Activated naive CD8-positive, alpha-beta T cell treated with anti-CD3 and anti-CD28 coated beads, Interleukin-2, amount 10 ng/mL, durations not matched to agents 7 days and 5 days (primary cell): ENCODE measurements at regions not wholly inside any gene's neighbourhood (a gene's known extent, or its start where the extent isn't known, plus 50 kb on each side); places are given as distances from the start of the nearest gene placed in this dataset.

Experiments
- ATAC-seq: fragments of 150-1000 bp; cut with Tn5 transposase; one replicate; pipeline ENCODE4 v1.10.0; 2021; ENCODE audit warnings: low read depth, moderate library complexity
- POLR2A ChIA-PET: fragments of 350-600 bp; sonication (Branson Sonifier 250); formaldehyde crosslinking; loops from one replicate; lab custom pipeline; 2021; ENCODE audit warnings: antibody characterized with exemption; lab: Charles Lee
- DNase-seq: peaks from one replicate; pipeline ENCODE4 v3.0.0; 2021
- H3K27ac Mint-ChIP-seq: one replicate; pipeline ENCODE4 v1.8.0; 2022; ENCODE audit warnings: mild to moderate bottlenecking, mixed read lengths
- H3K27me3 Mint-ChIP-seq: one replicate; pipeline ENCODE4 v1.8.0; 2022; ENCODE audit warnings: mild to moderate bottlenecking, moderate library complexity, mixed read lengths
- H3K36me3 Mint-ChIP-seq: one replicate; pipeline ENCODE4 v1.8.0; 2021; ENCODE audit warnings: mild to moderate bottlenecking, mixed read lengths
- H3K4me1 Mint-ChIP-seq: one replicate; pipeline ENCODE4 v1.8.0; 2021; ENCODE audit warnings: mixed read lengths
- H3K4me3 Mint-ChIP-seq: one replicate; pipeline ENCODE4 v1.8.0; 2022; ENCODE audit warnings: mild to moderate bottlenecking, moderate library complexity, mixed read lengths
- H3K9me3 Mint-ChIP-seq: one replicate; pipeline ENCODE4 v1.8.0; 2021; ENCODE audit warnings: mixed read lengths

- H3K9me3 Mint-ChIP-seq, result peaks cover 5% of the 10 kb centered on the region
- DNase-seq (no peak), ATAC-seq (no peak)
- H3K27ac Mint-ChIP-seq, result no peak overlapping the region
- no peak overlapping the region for H3K4me3 Mint-ChIP-seq
- no peaks in the 10 kb centered on the region for H3K4me1 Mint-ChIP-seq
- H3K27me3 Mint-ChIP-seq, result no peaks in the 10 kb centered on the region
- H3K36me3 Mint-ChIP-seq, result no peaks in the 10 kb centered on the region
- POLR2A ChIA-PET, result no interaction called here
Measured at GRCh38 chr5:110195288-110195687, 505.6 kb downstream of the MAN2A1 start.

- no peak for DNase-seq
- no peaks in the 10 kb centered on the region for H3K27me3 Mint-ChIP-seq
- H3K27ac Mint-ChIP-seq, result no peak overlapping the region
- H3K36me3 Mint-ChIP-seq, result no peaks in the 10 kb centered on the region
- H3K9me3 Mint-ChIP-seq, result peaks cover 6% of the 10 kb centered on the region
- POLR2A ChIA-PET, result no interaction called here
- H3K4me1 Mint-ChIP-seq, result no peaks in the 10 kb centered on the region
- no peak for ATAC-seq
- no peak overlapping the region for H3K4me3 Mint-ChIP-seq
Measured at GRCh38 chr5:110201791-110202190, 512.1 kb downstream of the MAN2A1 start.

- Mint-ChIP-seq H3K27me3 (no peaks in the 10 kb centered on the region), H3K27ac (no peak overlapping the region), H3K4me1 (no peaks in the 10 kb centered on the region), H3K9me3 (peaks cover 5% of the 10 kb centered on the region), H3K36me3 (no peaks in the 10 kb centered on the region), H3K4me3 (no peak overlapping the region)
- no peak for DNase-seq
- POLR2A ChIA-PET, result no interaction called here
- ATAC-seq, result no peak
Measured at GRCh38 chr5:110203661-110204060, 513.9 kb downstream of the MAN2A1 start.

- H3K4me3 Mint-ChIP-seq, result no peak overlapping the region
- H3K36me3 Mint-ChIP-seq, result no peaks in the 10 kb centered on the region
- no peaks in the 10 kb centered on the region for H3K4me1 Mint-ChIP-seq
- POLR2A ChIA-PET, result no interaction called here
- no peaks in the 10 kb centered on the region for H3K27me3 Mint-ChIP-seq
- DNase-seq, result no peak
- peaks cover 15% of the 10 kb centered on the region for H3K9me3 Mint-ChIP-seq
- H3K27ac Mint-ChIP-seq, result no peak overlapping the region
- no peak for ATAC-seq
Measured at GRCh38 chr5:110209401-110209800, 517.1 kb downstream of the TMEM232 start.

GRCh38 chr5:110218981-110219380 lies 507.5 kb downstream of the TMEM232 start:
- no peaks in the 10 kb centered on the region for H3K4me1 Mint-ChIP-seq
- H3K4me3 Mint-ChIP-seq, result no peak overlapping the region
- POLR2A ChIA-PET, result no interaction called here
- H3K27me3 Mint-ChIP-seq, result no peaks in the 10 kb centered on the region
- no peaks in the 10 kb centered on the region for H3K36me3 Mint-ChIP-seq
- H3K27ac Mint-ChIP-seq, result no peak overlapping the region
- DNase-seq (no peak), ATAC-seq (no peak)
- H3K9me3 Mint-ChIP-seq, result peaks cover 39% of the 10 kb centered on the region

GRCh38 chr5:110219769-110220168 lies 506.7 kb downstream of the TMEM232 start:
- Mint-ChIP-seq H3K4me3 (no peak overlapping the region), H3K9me3 (peaks cover 32% of the 10 kb centered on the region), H3K27ac (no peak overlapping the region), H3K4me1 (no peaks in the 10 kb centered on the region), H3K27me3 (no peaks in the 10 kb centered on the region), H3K36me3 (no peaks in the 10 kb centered on the region)
- ATAC-seq (no peak), DNase-seq (no peak)
- POLR2A ChIA-PET, result no interaction called here

GRCh38 chr5:110221036-110221435 lies 505.4 kb downstream of the TMEM232 start:
- Mint-ChIP-seq H3K4me3 (no peak overlapping the region), H3K36me3 (no peaks in the 10 kb centered on the region), H3K27me3 (no peaks in the 10 kb centered on the region), H3K4me1 (no peaks in the 10 kb centered on the region), H3K9me3 (peaks cover 31% of the 10 kb centered on the region), H3K27ac (no peak overlapping the region)
- ATAC-seq, result no peak
- DNase-seq, result no peak
- POLR2A ChIA-PET, result no interaction called here

GRCh38 chr5:110224050-110224449 lies 502.4 kb downstream of the TMEM232 start:
- ATAC-seq (no peak), DNase-seq (no peak)
- Mint-ChIP-seq H3K4me3 (no peak overlapping the region), H3K9me3 (peaks cover 21% of the 10 kb centered on the region), H3K4me1 (no peaks in the 10 kb centered on the region), H3K36me3 (no peaks in the 10 kb centered on the region), H3K27me3 (no peaks in the 10 kb centered on the region), H3K27ac (no peak overlapping the region)
- POLR2A ChIA-PET, result no interaction called here

- Mint-ChIP-seq H3K9me3 (peaks cover 17% of the 10 kb centered on the region), H3K36me3 (no peaks in the 10 kb centered on the region), H3K27ac (no peak overlapping the region), H3K4me3 (no peak overlapping the region), H3K4me1 (no peaks in the 10 kb centered on the region), H3K27me3 (no peaks in the 10 kb centered on the region)
- ATAC-seq (no peak), DNase-seq (no peak)
- POLR2A ChIA-PET, result no interaction called here
Measured at GRCh38 chr5:110225949-110226348, 500.5 kb downstream of the TMEM232 start.

GRCh38 chr5:110239786-110240185 lies 486.7 kb downstream of the TMEM232 start:
- Mint-ChIP-seq H3K4me3 (no peak overlapping the region), H3K27me3 (no peaks in the 10 kb centered on the region), H3K9me3 (no peaks in the 10 kb centered on the region), H3K4me1 (no peaks in the 10 kb centered on the region), H3K27ac (no peak overlapping the region), H3K36me3 (no peaks in the 10 kb centered on the region)
- DNase-seq, result no peak
- POLR2A ChIA-PET, result no interaction called here
- ATAC-seq, result no peak

GRCh38 chr5:110242950-110243349 lies 483.5 kb downstream of the TMEM232 start:
- POLR2A ChIA-PET, result no interaction called here
- no peak overlapping the region for H3K4me3 Mint-ChIP-seq

GRCh38 chr5:110248921-110249320 lies 477.6 kb downstream of the TMEM232 start:
- POLR2A ChIA-PET, result no interaction called here
- ATAC-seq, result no peak
- no peak overlapping the region for H3K27ac Mint-ChIP-seq
- no peaks in the 10 kb centered on the region for H3K36me3 Mint-ChIP-seq
- H3K9me3 Mint-ChIP-seq, result no peaks in the 10 kb centered on the region
- no peaks in the 10 kb centered on the region for H3K4me1 Mint-ChIP-seq
- no peak overlapping the region for H3K4me3 Mint-ChIP-seq
- no peak for DNase-seq
- H3K27me3 Mint-ChIP-seq, result no peaks in the 10 kb centered on the region

More at GRCh38 chr5:110242950-110243349, 483.5 kb downstream of the TMEM232 start:
- Mint-ChIP-seq H3K9me3 (no peaks in the 10 kb centered on the region), H3K36me3 (no peaks in the 10 kb centered on the region), H3K27ac (no peak overlapping the region), H3K27me3 (no peaks in the 10 kb centered on the region), H3K4me1 (no peaks in the 10 kb centered on the region)
- DNase-seq, result no peak
- ATAC-seq, result no peak

GRCh38 chr5:110250355-110250754 lies 476.1 kb downstream of the TMEM232 start:
- Mint-ChIP-seq H3K27ac (no peak overlapping the region), H3K4me1 (no peaks in the 10 kb centered on the region), H3K36me3 (no peaks in the 10 kb centered on the region), H3K9me3 (no peaks in the 10 kb centered on the region), H3K4me3 (no peak overlapping the region), H3K27me3 (no peaks in the 10 kb centered on the region)
- DNase-seq (no peak), ATAC-seq (no peak)
- POLR2A ChIA-PET, result no interaction called here

GRCh38 chr5:110250755-110251154 lies 475.7 kb downstream of the TMEM232 start:
- Mint-ChIP-seq H3K27ac (no peak overlapping the region), H3K9me3 (no peaks in the 10 kb centered on the region), H3K4me3 (no peak overlapping the region), H3K27me3 (no peaks in the 10 kb centered on the region), H3K4me1 (no peaks in the 10 kb centered on the region), H3K36me3 (no peaks in the 10 kb centered on the region)
- no peak for DNase-seq
- POLR2A ChIA-PET, result no interaction called here
- ATAC-seq, result no peak

GRCh38 chr5:110251366-110251765 lies 475.1 kb downstream of the TMEM232 start:
- H3K4me1 Mint-ChIP-seq, result no peaks in the 10 kb centered on the region
- H3K4me3 Mint-ChIP-seq, result no peak overlapping the region
- H3K27ac Mint-ChIP-seq, result no peak overlapping the region
- ATAC-seq (no peak), DNase-seq (no peak)
- H3K9me3 Mint-ChIP-seq, result no peaks in the 10 kb centered on the region
- H3K27me3 Mint-ChIP-seq, result no peaks in the 10 kb centered on the region
- POLR2A ChIA-PET, result no interaction called here
- H3K36me3 Mint-ChIP-seq, result no peaks in the 10 kb centered on the region
